Lung (tissue), 11 donors: ENCODE measurements at regions not wholly inside any gene's neighbourhood (a gene's known extent, or its start where the extent isn't known, plus 50 kb on each side); places are given as distances from the start of the nearest gene placed in this dataset.

ENCODE experiments used
- ATAC-seq: fragments of 200-7000 bp; cut with Tn5 transposase; one replicate; pipeline ENCODE4 v1.9.1; 2020; ENCODE audit warnings: moderate number of reproducible peaks; ENCODE audit not compliant: insufficient read depth, low FRiP score
- DNase-seq, 3 donors: peaks; one replicate each; pipeline ENCODE4 v3.0.0-alpha.2; 2013 to 2017
- H3K27ac ChIP-seq, 2 donors: one replicate each; pipeline ENCODE4 v1.5.1; 2013; ENCODE audit warnings: mild to moderate bottlenecking in 2 of 2, moderate library complexity in 2 of 2, control low read depth in 1 of 2, inconsistent platforms in 1 of 2, low read depth in 1 of 2, low read length in 1 of 2
- H3K27me3 ChIP-seq, 3 donors: one replicate each; pipeline ENCODE4 v1.5.1; 2013; ENCODE audit warnings: low read length in 2 of 3; ENCODE audit not compliant: control insufficient read depth in 3 of 3, insufficient read depth in 3 of 3
- H3K36me3 ChIP-seq, 4 donors: one replicate each; pipeline ENCODE4 v1.5.1; 2013; ENCODE audit warnings: low read length in 4 of 4, mild to moderate bottlenecking in 1 of 4, moderate library complexity in 1 of 4; ENCODE audit not compliant: control insufficient read depth in 4 of 4, insufficient read depth in 4 of 4
- H3K4me1 ChIP-seq, 5 donors: one replicate each; pipeline ENCODE4 v1.5.1; 2013; ENCODE audit warnings: low read length in 5 of 5, mild to moderate bottlenecking in 2 of 5, moderate library complexity in 1 of 5; ENCODE audit not compliant: control insufficient read depth in 5 of 5, insufficient read depth in 5 of 5
- H3K4me3 ChIP-seq: one replicate; pipeline ENCODE4 v1.5.1; 2013; ENCODE audit warnings: mild to moderate bottlenecking, control low read depth, moderate library complexity
- H3K9ac ChIP-seq, 2 donors: one replicate each; pipeline ENCODE4 v1.5.1; 2013; ENCODE audit warnings: low read length in 2 of 2, control low read depth in 1 of 2; ENCODE audit not compliant: insufficient read depth in 1 of 2
- H3K9me3 ChIP-seq, 4 donors: one replicate each; pipeline ENCODE4 v1.5.1; 2013; ENCODE audit warnings: low read length in 3 of 4, mild to moderate bottlenecking in 1 of 4, moderate library complexity in 1 of 4; ENCODE audit not compliant: control insufficient read depth in 4 of 4, insufficient read depth in 3 of 4
- CTCF ChIP-seq: IDR thresholded peaks from 2 replicates; pipeline ENCODE4 v1.5.1; 2012; ENCODE audit warnings: mild to moderate bottlenecking; ENCODE audit errors: control extremely low read depth, extremely low read depth
- WGBS, 2 donors: extraction: QIAGEN DNeasy Blood & Tissue Kit; methylation state at CpG; one replicate each; pipeline ENCODE4 v1.1.7; 2013; 5-methylcytosine and 5-hydroxymethylcytosine counted together
- donor health status: control.
- donor health status: control.
- donor health status: Bipolar disorder and iron deficiency.
- donor health status: healthy.
- donor health status: DM: yes; HTN: yes; CAD: no.

- Histone ChIP-seq H3K36me3 (no peaks in the 10 kb centered on the region), H3K4me1 (no peaks in the 10 kb centered on the region), H3K4me3 (no peak overlapping the region), H3K27ac (no peak overlapping the region), H3K27me3 (no peaks in the 10 kb centered on the region), H3K9ac (no peak overlapping the region), H3K9me3 (peaks cover 0 to 4% (median 0%) of the 10 kb centered on the region in 4 donors)
- WGBS, 2 donors: 62 to 85% methylated on average over 2 of the region's 2 CpGs
- DNase-seq (no peak), ATAC-seq (no peak)
- TF ChIP-seq CTCF: no peak
These were observed 55.2 kb upstream of the CBLN4 start for GRCh38 chr20:56060486-56060885.

- no peak overlapping the region for H3K9ac ChIP-seq
- H3K27ac ChIP-seq: no peak overlapping the region
- H3K9me3 ChIP-seq: no peaks in the 10 kb centered on the region
- no peak overlapping the region for H3K4me3 ChIP-seq
- peak in 2 of 3 donors; percentile 2 to 17 for DNase-seq
- WGBS, 2 donors: 85 to 87% methylated on average over 1 of the region's 1 CpG
- no peak for ATAC-seq
- no peaks in the 10 kb centered on the region for H3K27me3 ChIP-seq
- H3K36me3 ChIP-seq: no peaks in the 10 kb centered on the region
- no peaks in the 10 kb centered on the region for H3K4me1 ChIP-seq
- TF ChIP-seq CTCF: no peak
These were observed 63.7 kb upstream of the CBLN4 start for GRCh38 chr20:56069016-56069415.

GRCh38 chr20:56072165-56072564 is 66.8 kb upstream of the CBLN4 start:
- Histone ChIP-seq H3K9me3 (peaks cover 0 to 10% (median 0%) of the 10 kb centered on the region in 4 donors), H3K27ac (no peak overlapping the region), H3K9ac (no peak overlapping the region), H3K4me1 (no peaks in the 10 kb centered on the region), H3K27me3 (no peaks in the 10 kb centered on the region), H3K36me3 (no peaks in the 10 kb centered on the region), H3K4me3 (no peak overlapping the region)
- DNase-seq (peak in 2 of 3 donors; percentile 2 to 22), ATAC-seq (no peak)
- 53 to 71% methylated on average over 1 of the region's 1 CpG for WGBS, 2 donors
- TF ChIP-seq CTCF: no peak

GRCh38 chr20:56088375-56088774 is 83.1 kb upstream of the CBLN4 start:
- no peak for DNase-seq
- no peak for ATAC-seq
- H3K27ac ChIP-seq: no peak overlapping the region
- H3K9ac ChIP-seq: no peak overlapping the region
- no peak overlapping the region for H3K4me3 ChIP-seq
- no peak for TF ChIP-seq CTCF
- peaks cover 0 to 2% (median 0%) of the 10 kb centered on the region in 4 donors for H3K9me3 ChIP-seq
- no peaks in the 10 kb centered on the region for H3K4me1 ChIP-seq
- WGBS, 2 donors: 44 to 61% methylated on average over 4 of the region's 4 CpGs
- no peaks in the 10 kb centered on the region for H3K36me3 ChIP-seq
- H3K27me3 ChIP-seq: peaks cover 0 to 3% (median 0%) of the 10 kb centered on the region in 3 donors
